Lower leg skin (tissue), 4 donors: ENCODE measurements at regions not wholly inside any gene's neighbourhood (a gene's known extent, or its start where the extent isn't known, plus 50 kb on each side); places are given as distances from the start of the nearest gene placed in this dataset.

Experiments
- DNase-seq, 2 donors: peaks; one replicate each; pipeline ENCODE4 v3.0.0-alpha.2; 2019; ENCODE audit warnings: low spot score in 2 of 2
- H3K4me3 ChIP-seq: fragments of 200-600 bp; sonication (generic); 2 replicates; pipeline ENCODE4 v1.5.1; 2017; ENCODE audit warnings: mild to moderate bottlenecking, low read depth; ENCODE audit not compliant: poor library complexity, severe bottlenecking
- CTCF ChIP-seq, 3 donors: fragments of 450-650 bp; IDR thresholded peaks; one replicate each; pipeline ENCODE4 v1.5.1; 2016; ENCODE audit warnings: antibody characterized with exemption in 3 of 3, mild to moderate bottlenecking in 3 of 3, moderate library complexity in 2 of 3
- POLR2A ChIP-seq, 2 donors: fragments of 450-650 bp; IDR thresholded peaks; one replicate each; pipeline ENCODE4 v1.6.1; 2016 to 2017; ENCODE audit warnings: antibody characterized with exemption in 2 of 2, mild to moderate bottlenecking in 1 of 2, moderate library complexity in 1 of 2
- WGBS, 2 donors: methylation state at CpG; one replicate each; pipeline ENCODE4 v1.1.5; 2018; 5-methylcytosine and 5-hydroxymethylcytosine counted together
- intact Hi-C: fragments of 100-400 bp; cut with DNase I; formaldehyde crosslinking; loops from one replicate; pipeline ENCODE4 v1.15.0; 2023; ENCODE audit warnings: low total_unique reads

GRCh38 chr2:239791526-239792404, 233.4 kb downstream of the NDUFA10 start:
- intact Hi-C loops, result no loop called here
- WGBS, 2 donors, result 62 to 66% methylated on average over 21 to 22 of the region's 22 CpGs
- TF ChIP-seq POLR2A (IDR thresholded peaks at IDR 0.05) (no peak), CTCF (IDR thresholded peaks at IDR 0.05) (no peak)
- no peak overlapping the region for H3K4me3 ChIP-seq
- DNase-seq, result peak in 1 of 2 donors; percentile 81

DNA sequence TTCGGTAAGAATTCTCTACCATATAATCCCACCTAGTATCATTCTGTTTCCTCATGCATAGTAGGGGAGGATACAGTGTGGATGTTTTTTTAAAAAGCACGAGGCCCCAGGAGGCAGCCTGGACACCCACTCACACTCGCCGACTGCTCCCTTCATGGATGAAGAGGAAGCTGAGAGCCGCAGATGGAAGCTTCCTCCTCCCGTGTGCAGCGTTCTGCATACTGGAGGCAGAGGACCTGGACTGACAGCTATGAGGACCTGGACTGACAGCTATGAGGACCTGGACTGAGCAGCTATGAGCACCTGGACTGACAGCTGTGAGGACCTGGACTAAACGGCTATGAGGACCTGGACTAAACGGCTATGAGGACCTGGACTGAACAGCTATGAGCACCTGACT, 234.4 kb downstream of the NDUFA10 start:
- TF ChIP-seq POLR2A (IDR thresholded peaks at IDR 0.05) (no peak), CTCF (IDR thresholded peaks at IDR 0.05) (no peak)
- 80 to 82% methylated on average over 9 of the region's 9 CpGs for WGBS, 2 donors
- no peak overlapping the region for H3K4me3 ChIP-seq
- peak in 1 of 2 donors; percentile 54 for DNase-seq
- intact Hi-C loops, result no loop called here

DNA sequence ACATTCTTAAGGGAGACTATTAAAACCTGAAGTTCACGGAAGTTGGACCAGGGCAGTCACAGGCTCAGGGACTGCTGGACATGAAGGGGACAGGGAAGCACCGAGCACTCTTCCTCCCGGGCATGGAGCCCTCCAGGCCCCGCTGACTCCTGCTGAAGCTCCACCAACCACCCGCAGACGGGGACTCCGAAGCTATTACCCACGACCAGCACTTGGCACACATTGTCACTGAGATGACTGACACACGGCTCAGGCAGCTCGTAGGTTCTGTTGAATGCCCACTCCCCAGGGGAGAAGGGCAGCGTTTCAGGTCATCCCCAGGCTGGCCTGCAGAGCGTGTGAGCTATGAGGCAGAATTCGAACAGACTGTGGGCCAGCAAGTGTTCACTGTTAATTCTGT, 234.8 kb downstream of the NDUFA10 start:
- TF ChIP-seq CTCF (IDR thresholded peaks at IDR 0.05), result no peak
- no peak for TF ChIP-seq POLR2A (IDR thresholded peaks at IDR 0.05)
- peak in 1 of 2 donors; percentile 71 for DNase-seq
- WGBS, 2 donors, result 84 to 88% methylated on average over 13 of the region's 13 CpGs
- no peak overlapping the region for H3K4me3 ChIP-seq
- intact Hi-C loops, result no loop called here

- intact Hi-C loops, result no loop called here
- WGBS, 2 donors, result 83 to 90% methylated on average over 8 of the region's 8 CpGs
Measured at GRCh38 chr2:239789711-239790110, 235.4 kb downstream of the NDUFA10 start.

GRCh38 chr2:239788576-239789098, 236.5 kb downstream of the NDUFA10 start:
- TF ChIP-seq POLR2A (IDR thresholded peaks at IDR 0.05) (no peak), CTCF (IDR thresholded peaks at IDR 0.05) (no peak)
- DNase-seq, result no peak
- intact Hi-C loops, result no loop called here
- 39 to 54% methylated on average over 6 of the region's 6 CpGs for WGBS, 2 donors
- no peak overlapping the region for H3K4me3 ChIP-seq

More at GRCh38 chr2:239789711-239790110, 235.4 kb downstream of the NDUFA10 start:
- H3K4me3 ChIP-seq, result no peak overlapping the region
- TF ChIP-seq CTCF (IDR thresholded peaks at IDR 0.05) (no peak), POLR2A (IDR thresholded peaks at IDR 0.05) (no peak)
- peak in 1 of 2 donors; percentile 76 for DNase-seq
